ENCODE measurements at regions not wholly inside any gene's neighbourhood (a gene's known extent, or its start where the extent isn't known, plus 50 kb on each side); places are given as distances from the start of the nearest gene placed in this dataset.

- Histone ChIP-seq H3K9me3 (no peaks in the 10 kb centered on the region), H3K36me3 (ENCODE audit: control insufficient read depth, insufficient read depth, low read length) (peaks cover 1% of the 10 kb centered on the region; the same call in 1 of the 2 replicates), H3K27me3 (replicated peaks; ENCODE audit: control insufficient read depth, insufficient read depth, low read length) (no peaks in the 10 kb centered on the region), H3K4me1 (no peaks in the 10 kb centered on the region), H3K4me3 (ENCODE audit: low read depth, low read length) (no peak overlapping the region)
- CTCF ChIA-PET, result interaction anchor here (0.8 to 1.3 kb wide), 2 partner anchors 71 to 75 kb away, joined by 3 to 8 read pairs; no protein-coding TSS in a partner anchor
- H3K4me1 Mint-ChIP-seq (ENCODE audit: low read depth, unreplicated experiment), result peaks cover 23% of the 10 kb centered on the region
- TF ChIP-seq CTCF (IDR thresholded peaks at IDR 0.05; ENCODE audit: insufficient read depth in 1 of 2, low read depth in 1 of 2, low read length in 1 of 2, severe bottlenecking in 1 of 2, unreplicated experiment in 1 of 2), result no peak
- no TSS peak for BruUV-seq (replicated peaks)
- intact Hi-C loops (cut with micrococcal nuclease; ENCODE audit: unreplicated experiment), result no loop called here
- POLR2A ChIA-PET, result no interaction called here
- H3K27me3 Mint-ChIP-seq (ENCODE audit: insufficient read depth, unreplicated experiment), result no peaks in the 10 kb centered on the region
- no peak overlapping the region for H3K4me3 Mint-ChIP-seq (ENCODE audit: unreplicated experiment)
- H3K27ac Mint-ChIP-seq (ENCODE audit: unreplicated experiment), result no peak overlapping the region
- H3K9me3 Mint-ChIP-seq (ENCODE audit: unreplicated experiment), result no peaks in the 10 kb centered on the region
- H3K36me3 Mint-ChIP-seq (ENCODE audit: insufficient read depth, unreplicated experiment), result no peaks in the 10 kb centered on the region
- DNase-seq, result no peak
These were observed 79.8 kb upstream of the ARID5B start for GRCh38 chr10:61821693-61822092.

- ChIA-PET CTCF (interaction anchor here (1.3 kb wide), 1 partner anchor 71 kb away, joined by 8 read pairs; no protein-coding TSS in a partner anchor), POLR2A (no interaction called here)
- Mint-ChIP-seq H3K36me3 (ENCODE audit: insufficient read depth, unreplicated experiment) (no peaks in the 10 kb centered on the region), H3K27ac (ENCODE audit: unreplicated experiment) (no peak overlapping the region), H3K9me3 (ENCODE audit: unreplicated experiment) (no peaks in the 10 kb centered on the region), H3K4me3 (ENCODE audit: unreplicated experiment) (no peak overlapping the region), H3K4me1 (ENCODE audit: low read depth, unreplicated experiment) (peaks cover 23% of the 10 kb centered on the region), H3K27me3 (ENCODE audit: insufficient read depth, unreplicated experiment) (no peaks in the 10 kb centered on the region)
- no peak for DNase-seq
- no peaks in the 10 kb centered on the region for H3K4me1 ChIP-seq
- peaks cover 1% of the 10 kb centered on the region; the same call in 1 of the 2 replicates for H3K36me3 ChIP-seq (ENCODE audit: control insufficient read depth, insufficient read depth, low read length)
- TF ChIP-seq CTCF (IDR thresholded peaks at IDR 0.05; ENCODE audit: insufficient read depth in 1 of 2, low read depth in 1 of 2, low read length in 1 of 2, severe bottlenecking in 1 of 2, unreplicated experiment in 1 of 2), result no peak
- H3K9me3 ChIP-seq, result no peaks in the 10 kb centered on the region
- no peaks in the 10 kb centered on the region for H3K27me3 ChIP-seq (replicated peaks; ENCODE audit: control insufficient read depth, insufficient read depth, low read length)
- intact Hi-C loops (cut with micrococcal nuclease; ENCODE audit: unreplicated experiment), result no loop called here
- no peak overlapping the region for H3K4me3 ChIP-seq (ENCODE audit: low read depth, low read length)
- BruUV-seq (replicated peaks), result no TSS peak
These were observed 79.4 kb upstream of the ARID5B start for GRCh38 chr10:61822096-61822495.

GRCh38 chr10:61822781-61823230 is 78.7 kb upstream of the ARID5B start:
- CTCF ChIA-PET, result no interaction called here
- H3K4me3 Mint-ChIP-seq (ENCODE audit: unreplicated experiment), result no peak overlapping the region
- Histone ChIP-seq H3K27me3 (replicated peaks; ENCODE audit: control insufficient read depth, insufficient read depth, low read length) (no peaks in the 10 kb centered on the region), H3K4me3 (ENCODE audit: low read depth, low read length) (no peak overlapping the region), H3K36me3 (ENCODE audit: control insufficient read depth, insufficient read depth, low read length) (peaks cover 1% of the 10 kb centered on the region; the same call in 1 of the 2 replicates), H3K4me1 (no peaks in the 10 kb centered on the region), H3K9me3 (no peaks in the 10 kb centered on the region)
- H3K9me3 Mint-ChIP-seq (ENCODE audit: unreplicated experiment), result no peaks in the 10 kb centered on the region
- DNase-seq, result no peak
- no TSS peak for BruUV-seq (replicated peaks)
- no peaks in the 10 kb centered on the region for H3K27me3 Mint-ChIP-seq (ENCODE audit: insufficient read depth, unreplicated experiment)
- no peak for TF ChIP-seq CTCF (IDR thresholded peaks at IDR 0.05; ENCODE audit: insufficient read depth in 1 of 2, low read depth in 1 of 2, low read length in 1 of 2, severe bottlenecking in 1 of 2, unreplicated experiment in 1 of 2)
- H3K36me3 Mint-ChIP-seq (ENCODE audit: insufficient read depth, unreplicated experiment), result no peaks in the 10 kb centered on the region
- H3K4me1 Mint-ChIP-seq (ENCODE audit: low read depth, unreplicated experiment), result peaks cover 23% of the 10 kb centered on the region
- no peak overlapping the region for H3K27ac Mint-ChIP-seq (ENCODE audit: unreplicated experiment)
- POLR2A ChIA-PET, result no interaction called here
- intact Hi-C loops (cut with micrococcal nuclease; ENCODE audit: unreplicated experiment), result no loop called here
